GM21723 (cell line): ENCODE measurements at regions not wholly inside any gene's neighbourhood (a gene's known extent, or its start where the extent isn't known, plus 50 kb on each side); places are given as distances from the start of the nearest gene placed in this dataset.
"Not testable (repeated sequence)": the region's sequence is repeated elsewhere in the genome, so short reads cannot be mapped to it uniquely, and the experiment has no call there.

ENCODE experiments used
- ATAC-seq: cut with Tn5 transposase; IDR thresholded peaks from one replicate; pipeline ENCODE4 v1.9.1; 2021; ENCODE audit warnings: mild to moderate bottlenecking, moderate library complexity; ENCODE audit not compliant: unreplicated experiment

DNA sequence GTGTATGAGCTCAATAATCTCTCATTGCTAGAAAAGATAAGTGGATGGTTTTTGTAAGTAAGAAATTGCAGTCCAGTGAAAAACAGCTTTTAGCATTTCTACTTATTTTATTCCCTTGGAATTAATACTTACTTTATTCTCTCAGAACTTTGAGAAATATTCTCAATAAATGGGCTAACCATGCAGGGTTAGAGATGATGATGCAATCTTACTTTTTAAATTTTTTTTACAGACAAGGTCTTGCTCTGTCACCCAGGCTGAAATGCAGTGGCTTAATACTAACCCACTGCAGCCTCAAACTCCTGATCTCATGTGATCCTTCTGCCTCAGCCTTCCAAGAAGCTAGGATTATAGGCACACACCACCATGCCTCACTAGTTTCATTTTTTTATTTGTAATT is 440.8 kb upstream of the ZP4 start:
- ATAC-seq = no peak

DNA sequence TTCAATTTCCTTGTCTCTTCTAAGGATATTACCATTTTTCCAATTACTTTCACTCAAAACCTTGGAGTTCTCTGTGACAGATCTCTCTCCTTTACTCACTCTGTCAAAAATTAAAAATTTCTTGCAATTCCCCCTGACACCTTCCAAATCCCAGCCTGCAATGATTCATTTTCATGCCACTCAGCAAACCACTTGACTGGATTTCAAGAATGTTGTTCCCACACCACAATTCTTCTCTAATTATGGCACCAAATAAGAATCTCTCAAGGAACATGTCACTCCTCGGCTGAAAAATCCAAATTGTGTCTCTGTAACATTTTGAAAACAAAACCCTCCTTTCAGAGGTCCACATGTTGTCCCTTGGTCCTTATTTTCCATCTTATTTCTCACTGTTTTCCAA is 438.9 kb upstream of the ZP4 start:
- ATAC-seq = no peak

- ATAC-seq = not testable (repeated sequence)
Measured at GRCh38 chr1:238327033-238327432, 436.3 kb upstream of the ZP4 start.

- not testable (repeated sequence) for ATAC-seq
Measured at GRCh38 chr1:238326479-238326878, 435.8 kb upstream of the ZP4 start.

- no peak for ATAC-seq
Measured at GRCh38 chr1:238324211-238324864, 433.6 kb upstream of the ZP4 start.

- ATAC-seq = no peak
Measured at GRCh38 chr1:238323490-238323889, 432.8 kb upstream of the ZP4 start.

- ATAC-seq = no peak
Measured at GRCh38 chr1:238319957-238320356, 429.2 kb upstream of the ZP4 start.

DNA sequence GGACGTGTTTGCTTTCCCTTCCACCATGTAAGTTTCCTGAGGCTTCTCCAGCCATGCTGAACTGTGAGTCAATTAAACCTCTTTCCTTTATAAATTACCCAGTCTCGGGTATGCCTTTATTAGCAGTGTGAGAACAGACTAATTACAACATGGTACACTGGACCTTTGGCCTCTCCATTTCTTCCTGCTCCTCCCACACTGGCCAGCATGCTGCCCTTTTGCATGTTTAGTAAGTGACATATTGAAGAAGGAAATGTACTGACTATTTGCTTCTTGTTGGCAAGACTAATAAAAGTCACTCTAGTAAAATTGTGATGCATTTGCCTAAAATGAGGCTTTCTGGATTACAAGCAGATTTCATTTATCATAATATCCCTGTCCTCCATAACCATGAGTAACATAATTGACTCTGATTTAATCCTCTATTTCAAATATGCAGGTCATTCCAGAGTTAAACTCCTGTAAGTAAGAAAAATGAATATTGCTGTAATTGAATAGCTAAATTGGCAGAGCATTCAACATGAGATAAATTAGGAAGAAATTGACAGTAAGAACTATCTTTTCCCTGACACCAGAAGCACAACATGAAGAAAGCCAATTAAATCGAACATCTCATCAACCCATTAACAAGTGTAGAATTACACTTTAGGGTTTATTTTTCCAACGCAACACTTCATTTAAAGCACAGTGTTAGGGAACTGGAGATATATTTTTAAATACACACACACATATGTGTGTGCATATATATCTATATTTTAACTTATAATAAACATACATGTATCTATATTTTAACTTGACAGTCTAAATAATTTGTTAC is 427.8 kb upstream of the ZP4 start:
- ATAC-seq = no peak

GRCh38 chr1:238312969-238313368 is 422.2 kb upstream of the ZP4 start:
- no peak for ATAC-seq

GRCh38 chr1:238306411-238306810 is 415.7 kb upstream of the ZP4 start:
- ATAC-seq = no peak

GRCh38 chr1:238302646-238303045 is 411.9 kb upstream of the ZP4 start:
- no peak for ATAC-seq

- ATAC-seq = no peak
Measured at GRCh38 chr1:238296371-238296770, 405.6 kb upstream of the ZP4 start.

- no peak for ATAC-seq
Measured at GRCh38 chr1:238293075-238293474, 402.4 kb upstream of the ZP4 start.

DNA sequence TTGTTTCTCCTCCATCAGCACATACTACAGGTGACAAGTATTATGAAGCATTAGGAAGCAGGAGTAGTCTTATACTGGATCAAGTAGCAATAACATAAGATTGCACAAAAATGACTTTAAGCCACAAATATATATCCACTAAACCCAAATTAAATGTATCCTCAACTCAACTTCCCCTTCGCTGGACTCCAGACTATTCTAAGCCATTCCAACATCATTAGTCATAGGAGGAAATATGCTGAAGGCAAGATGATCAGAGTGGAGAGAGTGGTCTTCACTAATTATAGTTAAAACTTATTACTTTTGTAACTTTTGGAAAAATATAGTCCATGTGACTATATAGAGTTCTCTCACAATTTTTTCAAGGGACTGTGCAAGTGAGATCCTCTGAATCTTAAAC is 390.7 kb upstream of the ZP4 start:
- no peak for ATAC-seq

DNA sequence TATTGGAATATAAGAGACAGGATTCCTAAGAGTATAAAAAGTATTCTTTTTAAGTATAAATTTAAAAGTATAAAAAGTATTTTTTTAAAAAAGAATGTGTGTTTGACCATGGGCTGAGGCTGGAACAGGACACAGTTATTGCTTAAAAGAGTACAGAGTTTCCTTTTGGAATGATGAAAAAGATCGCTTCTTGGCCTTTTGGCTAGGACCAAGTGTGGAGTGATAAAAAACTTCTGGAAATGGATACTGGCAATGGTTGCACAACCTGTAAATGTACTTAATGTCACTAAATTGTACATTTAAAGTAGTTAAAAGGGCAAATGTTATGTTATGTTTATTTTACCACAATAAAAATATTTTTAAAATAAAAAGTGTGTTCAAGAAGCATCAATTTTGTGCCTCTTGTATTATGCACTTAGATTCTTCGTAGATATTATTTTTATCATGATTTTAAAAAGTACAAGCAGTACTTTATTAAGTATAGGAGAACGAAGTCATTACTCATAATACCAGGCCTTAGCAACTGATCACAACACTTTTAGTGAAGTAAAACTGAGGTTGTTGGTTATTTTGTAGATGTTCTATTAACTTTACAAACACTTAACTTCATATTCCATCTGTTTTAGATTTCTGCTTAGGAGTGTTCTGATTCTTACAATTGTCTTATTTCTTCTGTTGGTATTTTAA is 389.1 kb upstream of the ZP4 start:
- ATAC-seq = no peak

- no peak for ATAC-seq
Measured at GRCh38 chr1:238272145-238272544, 381.4 kb upstream of the ZP4 start.

- ATAC-seq = no peak
Measured at GRCh38 chr1:238265866-238266265, 375.1 kb upstream of the ZP4 start.

DNA sequence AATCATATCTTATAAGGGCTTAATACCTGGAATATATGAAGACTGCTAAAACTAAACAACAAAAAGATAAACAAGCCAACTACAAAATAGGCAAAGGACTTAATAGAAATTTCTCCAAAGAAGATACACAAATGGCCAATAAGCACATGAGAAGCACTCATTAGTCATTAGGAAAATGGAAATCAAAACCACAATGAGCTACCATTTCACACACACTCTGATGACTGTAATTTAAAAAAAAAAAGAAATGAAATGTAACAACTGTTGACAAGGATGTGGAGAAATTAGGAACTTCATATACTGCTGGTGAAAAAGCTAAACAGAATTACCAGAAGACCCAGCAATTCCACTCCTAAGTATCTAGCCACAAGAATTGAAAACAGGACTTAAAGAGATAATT is 374.2 kb upstream of the ZP4 start:
- ATAC-seq = no peak

- no peak for ATAC-seq
Measured at GRCh38 chr1:238258510-238258909, 367.8 kb upstream of the ZP4 start.

DNA sequence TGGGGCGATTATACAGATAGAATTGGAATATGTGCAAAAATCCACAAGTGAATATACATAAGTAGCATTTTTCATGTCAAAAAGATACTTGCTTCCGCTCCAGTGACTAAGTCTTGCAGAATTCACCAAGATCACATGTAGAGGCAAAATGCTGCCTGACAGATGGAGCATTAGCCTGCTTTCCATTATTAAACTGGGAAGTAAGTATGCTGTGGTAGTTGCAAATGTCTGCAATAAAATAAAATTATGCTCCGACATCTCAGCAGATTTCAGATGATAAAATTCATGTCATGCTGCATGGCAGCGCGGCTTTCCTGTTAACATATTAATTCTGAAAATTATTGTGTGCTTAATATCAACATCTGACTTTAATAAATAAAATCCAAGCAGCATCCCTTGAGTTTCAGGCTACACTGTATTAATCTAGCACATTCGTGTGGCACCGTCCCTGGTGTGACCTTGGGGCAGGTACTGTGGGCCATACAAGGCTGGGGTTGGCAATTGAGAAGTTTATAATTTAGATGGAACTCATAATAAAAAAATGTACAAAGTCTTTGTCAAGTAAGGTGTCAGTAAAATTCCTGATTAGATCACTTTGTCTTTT is 366.4 kb upstream of the ZP4 start:
- ATAC-seq = no peak

DNA sequence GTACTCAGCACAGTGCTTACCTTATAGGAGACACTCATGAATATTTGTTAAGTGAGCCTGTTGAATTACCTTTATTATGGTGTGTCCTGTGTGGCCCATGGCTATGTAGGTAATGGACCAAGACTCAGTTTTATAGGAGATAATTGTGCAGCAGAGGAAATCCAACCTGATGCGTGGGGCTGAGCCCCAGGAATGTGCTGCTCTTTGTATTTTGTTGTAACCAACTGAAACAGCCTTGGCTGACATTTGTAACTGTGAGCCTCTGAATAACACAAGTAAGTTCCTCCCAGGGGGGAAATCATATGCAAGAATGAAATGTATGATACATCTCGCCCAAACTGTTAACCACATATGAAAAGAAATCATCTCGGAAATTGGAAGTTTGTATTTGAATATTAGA is 364.2 kb upstream of the ZP4 start:
- no peak for ATAC-seq
